T47D (cell line): ENCODE measurements at regions not wholly inside any gene's neighbourhood (a gene's known extent, or its start where the extent isn't known, plus 50 kb on each side); places are given as distances from the start of the nearest gene placed in this dataset.
A peak's percentile ranks its signal among the peaks of the same experiment; 100 is the strongest.
"Not testable (repeated sequence)": the region's sequence is repeated elsewhere in the genome, so short reads cannot be mapped to it uniquely, and the experiment has no call there.

ENCODE experiments used
- DNase-seq, 2 experiments: peaks; one replicate each; pipeline versions ENCODE4 v3.0.0 to v3.0.0-alpha.2; 2011 to 2012; ENCODE audit warnings: low read depth in 1 of 2, low spot score in 1 of 2
- JUND ChIP-seq: IDR thresholded peaks from 2 replicates; pipeline ENCODE4 v1.6.1; 2012; ENCODE audit warnings: low read depth
- in situ Hi-C: cut with HindIII; loops from 2 replicates; pipeline ENCODE4 v1.10.0; 2016; ENCODE audit warnings: low sequenced_read_pairs, low pct_unique_long_range_greater_than_20kb

DNA sequence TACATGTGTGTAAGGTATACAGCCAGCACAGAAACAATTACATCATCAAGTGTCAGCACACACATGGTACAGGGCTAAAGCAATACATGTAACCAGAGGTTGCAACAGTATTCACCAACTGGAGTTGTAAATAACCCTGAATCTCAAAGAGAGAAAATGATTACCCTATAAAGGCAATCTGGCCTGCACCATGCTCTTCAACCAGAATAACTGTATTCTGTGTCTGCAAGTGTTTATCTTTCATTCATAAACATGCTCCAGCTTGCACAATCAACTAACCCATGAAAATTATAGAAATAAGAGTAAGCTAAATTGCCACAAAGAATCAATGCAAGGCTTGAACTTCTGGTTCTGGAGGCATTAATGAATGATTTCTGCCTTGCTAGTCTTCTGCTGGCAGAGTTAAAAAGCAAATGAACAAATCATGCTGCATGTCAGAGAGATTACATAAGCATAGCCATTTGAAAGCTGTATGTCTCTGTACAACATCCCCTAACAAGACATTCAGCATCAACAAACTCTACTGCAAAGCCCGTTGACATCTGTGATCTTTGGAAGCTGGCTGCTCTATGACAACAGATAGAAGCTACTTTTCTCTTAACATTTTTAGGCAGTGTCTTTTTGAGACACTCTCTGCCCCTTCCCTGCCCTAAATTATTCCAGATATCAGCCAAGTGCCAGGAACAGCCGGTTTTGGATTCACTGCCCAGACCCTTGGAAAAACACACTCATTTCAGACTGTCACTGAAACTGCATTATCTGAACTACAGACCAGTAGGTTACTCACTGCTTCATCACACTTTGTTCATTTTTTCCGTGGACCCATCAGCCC is 871.0 kb downstream of the OTOL1 start:
- in situ Hi-C loops: no loop called here
- TF ChIP-seq JUND: no peak
- no peak for DNase-seq

DNA sequence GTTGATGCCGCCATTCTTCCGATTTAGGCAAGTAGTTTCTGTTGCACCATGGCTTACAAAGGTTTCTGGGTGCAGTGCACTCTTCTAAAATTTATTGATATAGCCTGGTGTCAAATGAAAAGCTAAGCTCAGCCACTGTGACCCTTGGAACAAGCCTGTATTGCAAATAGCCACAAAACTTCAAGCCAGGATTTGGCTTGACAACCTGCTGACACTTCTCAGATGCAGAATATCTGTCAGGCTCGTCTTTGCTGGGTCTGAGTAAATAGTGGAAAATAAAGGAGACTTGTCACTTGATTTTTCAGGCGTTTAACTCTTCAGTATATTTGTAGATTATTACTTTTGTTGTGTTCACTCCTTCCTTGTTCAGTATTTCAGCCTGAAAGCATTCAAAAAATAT is 871.8 kb downstream of the OTOL1 start:
- in situ Hi-C loops: no loop called here
- no peak for TF ChIP-seq JUND
- DNase-seq: no peak

DNA sequence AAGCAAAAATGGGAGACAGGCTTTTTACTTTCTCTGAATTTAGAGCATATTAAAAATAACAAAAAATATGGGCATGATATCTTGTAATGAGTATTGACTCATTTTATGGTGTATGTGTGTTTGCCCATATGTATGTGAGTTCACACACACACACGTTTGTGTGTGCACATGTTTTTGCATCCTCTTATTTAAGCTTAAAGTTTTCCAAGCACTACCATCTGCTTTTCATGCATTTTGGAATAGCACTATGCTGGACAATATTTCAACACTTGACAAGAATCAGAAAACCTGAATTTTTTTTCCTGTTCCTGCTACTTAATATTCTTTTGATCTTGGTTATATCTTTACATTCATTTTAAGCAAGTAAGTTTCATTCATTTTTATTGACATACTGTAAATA is 872.7 kb downstream of the OTOL1 start:
- no peak for TF ChIP-seq JUND
- in situ Hi-C loops: no loop called here
- DNase-seq: no peak

DNA sequence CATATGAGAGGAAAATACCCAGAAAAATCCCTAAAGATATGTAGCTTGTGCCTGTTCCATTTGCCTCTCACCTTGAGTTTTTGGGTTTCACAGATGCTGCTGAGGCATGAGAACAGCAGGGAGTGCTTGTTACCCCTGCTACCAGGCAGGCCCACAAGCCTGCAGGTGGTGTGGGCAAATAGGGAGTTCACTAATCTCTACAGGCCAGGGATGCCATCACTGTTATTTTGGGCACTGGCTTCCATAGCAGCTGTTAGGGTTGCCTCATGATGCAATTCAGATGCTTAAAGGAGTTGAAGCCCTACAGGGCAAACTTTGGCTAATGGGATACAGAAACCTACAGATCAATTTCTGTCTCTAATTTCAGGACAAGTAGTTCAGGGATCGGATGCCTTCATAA is 873.5 kb downstream of the OTOL1 start:
- no peak for DNase-seq
- TF ChIP-seq JUND: no peak
- in situ Hi-C loops: no loop called here

DNA sequence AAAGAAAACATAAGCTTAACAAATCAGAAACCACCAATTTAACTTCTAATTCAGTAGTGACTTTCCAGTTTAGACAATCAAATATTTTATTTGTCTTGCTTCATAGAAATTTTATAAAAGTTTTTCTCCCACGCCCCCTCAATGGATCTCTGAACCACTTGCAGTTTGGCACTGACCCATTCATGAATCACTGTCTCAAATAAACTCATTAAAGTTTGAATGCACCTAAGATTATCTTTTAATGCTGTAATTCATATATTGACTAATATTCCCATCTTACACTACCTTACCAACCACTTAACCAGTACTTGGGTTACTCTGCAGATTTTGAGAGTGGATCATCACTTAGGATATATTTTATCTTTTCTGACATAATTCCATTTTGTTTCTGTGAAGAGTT is 880.2 kb downstream of the OTOL1 start:
- in situ Hi-C loops: no loop called here
- no peak for DNase-seq
- TF ChIP-seq JUND: no peak

DNA sequence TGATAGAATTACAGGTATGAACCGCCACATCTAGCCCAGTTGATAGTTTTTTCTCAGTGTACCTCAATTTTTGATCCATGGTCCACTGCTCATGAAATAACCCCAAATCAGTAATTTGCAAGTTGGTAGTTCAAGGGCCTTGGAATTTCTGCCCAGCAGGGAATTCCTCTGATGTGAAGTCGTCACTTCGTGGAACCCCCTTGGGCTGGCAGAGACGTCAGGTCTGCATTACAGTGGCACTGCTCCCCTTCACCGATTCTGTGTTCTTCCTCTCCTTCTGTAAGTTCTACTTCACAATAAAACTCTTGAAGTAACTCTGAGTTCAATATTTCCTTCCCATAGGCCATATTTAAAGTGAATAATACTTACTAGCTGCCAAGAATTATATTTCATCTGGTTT is 881.0 kb downstream of the OTOL1 start:
- TF ChIP-seq JUND: no peak
- in situ Hi-C loops: no loop called here
- DNase-seq: no peak

DNA sequence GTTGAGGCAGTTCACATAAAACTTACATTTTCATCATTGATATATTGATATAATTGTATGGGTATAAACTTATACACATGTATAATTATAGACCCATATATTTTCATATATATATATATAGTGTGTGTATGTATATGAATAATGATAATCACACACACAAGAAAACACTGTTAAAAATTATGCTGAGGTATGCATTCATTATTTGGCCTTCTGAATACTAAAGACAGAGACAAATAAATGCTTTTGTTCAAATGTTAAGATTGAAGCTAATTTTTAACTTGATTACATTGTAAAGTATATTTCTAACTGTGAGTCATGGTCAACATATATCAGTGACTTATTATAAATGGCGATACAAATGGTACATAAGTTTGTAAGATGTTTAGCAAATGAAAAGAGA is 888.8 kb downstream of the OTOL1 start:
- in situ Hi-C loops: no loop called here
- DNase-seq: no peak
- no peak for TF ChIP-seq JUND

DNA sequence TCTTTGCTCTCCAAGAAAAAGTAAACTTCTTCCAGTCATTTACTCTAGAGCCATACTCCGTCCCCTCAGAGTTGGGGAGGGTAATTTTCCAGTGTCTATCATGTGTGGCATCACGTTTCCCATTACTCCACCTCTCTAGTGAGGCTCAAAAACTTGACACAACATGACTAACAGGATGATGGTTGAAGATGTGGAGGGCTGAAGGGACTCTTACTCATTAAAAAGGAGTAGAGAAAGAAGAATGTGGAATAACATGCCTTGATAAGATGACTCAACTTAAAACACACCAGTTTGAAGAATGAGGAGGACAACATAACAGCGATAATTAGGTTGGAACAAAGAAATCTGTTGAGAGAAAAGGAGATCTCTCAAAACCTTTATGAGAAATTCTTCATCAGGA is 894.3 kb downstream of the OTOL1 start:
- no peak for TF ChIP-seq JUND
- no peak for DNase-seq
- in situ Hi-C loops: no loop called here

DNA sequence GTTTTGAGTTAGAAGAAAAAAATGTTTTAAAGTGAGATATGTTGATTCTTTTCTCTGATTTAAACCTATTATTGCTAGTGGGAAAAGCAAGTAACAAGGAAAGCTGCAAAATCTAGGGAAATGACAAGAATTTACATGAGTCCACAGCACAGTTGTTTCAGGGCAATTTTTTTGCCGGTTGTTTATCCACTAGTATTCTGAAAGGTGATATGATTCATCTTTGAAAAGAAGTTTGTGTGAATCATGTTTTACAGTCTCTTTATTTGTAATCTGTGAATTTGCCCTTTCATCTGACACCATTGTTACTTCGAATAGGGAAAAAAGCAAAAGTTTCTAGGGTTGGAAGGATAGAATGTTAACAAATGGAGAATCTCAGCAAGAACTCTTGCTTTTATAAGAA is 894.7 kb downstream of the OTOL1 start:
- DNase-seq: no peak
- no peak for TF ChIP-seq JUND
- in situ Hi-C loops: no loop called here

DNA sequence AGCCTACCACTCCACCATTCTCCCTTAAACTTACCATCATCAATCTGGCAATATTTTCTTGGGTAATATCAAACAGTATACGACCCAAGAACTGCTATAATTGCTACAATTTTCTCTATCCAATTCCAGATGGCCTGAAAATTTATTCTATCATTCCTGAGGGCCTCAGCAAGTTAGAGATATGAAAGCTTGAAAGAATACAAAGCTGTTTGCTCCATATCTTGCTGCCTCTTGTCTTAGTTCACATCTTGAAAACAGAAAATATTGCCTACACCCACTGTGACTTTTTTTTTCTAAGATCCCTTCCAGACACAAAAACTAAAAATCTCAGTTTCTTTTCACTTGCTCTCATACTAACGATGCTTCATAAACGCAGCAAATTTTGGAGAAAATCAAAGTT is 898.9 kb downstream of the OTOL1 start:
- no peak for DNase-seq
- no peak for TF ChIP-seq JUND
- in situ Hi-C loops: no loop called here

DNA sequence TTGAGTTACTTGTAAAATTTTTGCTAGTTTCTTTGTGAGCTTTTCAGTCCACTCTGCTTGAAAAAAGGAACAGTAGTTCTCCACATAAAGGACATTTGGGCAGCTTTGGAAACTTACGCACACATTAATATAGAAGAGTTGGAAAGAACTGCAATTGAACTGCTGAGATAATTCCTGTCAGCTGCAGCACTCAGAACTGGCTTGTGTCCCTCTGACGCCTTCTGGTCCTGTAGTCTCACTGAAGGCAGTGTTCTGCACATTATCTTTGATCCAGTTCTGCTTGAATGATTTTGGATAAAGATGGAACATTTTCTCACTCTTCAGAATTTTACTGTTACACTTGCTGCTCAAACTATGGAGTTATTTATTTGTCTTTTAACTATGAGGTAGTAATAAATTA is 901.9 kb downstream of the OTOL1 start:
- no peak for TF ChIP-seq JUND
- no peak for DNase-seq
- in situ Hi-C loops: no loop called here

DNA sequence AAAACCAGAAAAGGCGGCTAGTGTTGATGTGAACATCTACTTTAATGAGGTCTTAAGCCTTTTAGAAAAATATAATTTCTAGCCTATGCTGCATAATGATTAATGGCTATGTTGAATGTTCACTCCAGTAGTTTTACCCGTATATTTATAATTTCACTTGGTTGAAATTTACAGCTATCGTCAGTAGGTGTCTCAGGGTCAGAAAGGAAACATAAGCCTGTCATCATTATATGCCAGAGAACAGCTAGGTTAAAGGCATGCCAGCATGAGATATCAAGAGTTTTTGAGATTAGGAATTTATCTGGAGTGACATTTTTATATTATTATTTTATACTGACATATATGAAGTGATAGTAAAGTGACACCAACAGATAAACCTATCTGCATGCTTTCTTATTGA is 904.1 kb downstream of the OTOL1 start:
- DNase-seq: no peak
- in situ Hi-C loops: no loop called here
- TF ChIP-seq JUND: no peak

DNA sequence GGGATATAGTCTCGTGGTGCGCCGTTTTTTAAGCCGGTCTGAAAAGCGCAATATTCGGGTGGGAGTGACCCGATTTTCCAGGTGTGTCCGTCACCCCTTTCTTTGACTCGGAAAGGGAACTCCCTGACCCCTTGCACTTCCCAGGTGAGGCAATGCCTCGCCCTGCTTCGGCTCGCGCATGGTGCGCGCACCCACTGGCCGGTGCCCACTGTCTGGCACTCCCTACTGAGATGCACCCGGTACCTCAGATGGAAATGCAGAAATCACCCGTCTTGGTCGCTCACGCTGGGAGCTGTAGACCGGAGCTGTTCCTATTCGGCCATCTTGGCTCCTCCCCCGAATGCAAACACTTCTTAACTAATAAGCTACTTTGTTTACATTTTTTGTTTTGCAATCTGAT is 914.9 kb downstream of the OTOL1 start:
- in situ Hi-C loops: not testable (repeated sequence)
- DNase-seq: peak in 1 of 2 experiments; percentile 15

DNA sequence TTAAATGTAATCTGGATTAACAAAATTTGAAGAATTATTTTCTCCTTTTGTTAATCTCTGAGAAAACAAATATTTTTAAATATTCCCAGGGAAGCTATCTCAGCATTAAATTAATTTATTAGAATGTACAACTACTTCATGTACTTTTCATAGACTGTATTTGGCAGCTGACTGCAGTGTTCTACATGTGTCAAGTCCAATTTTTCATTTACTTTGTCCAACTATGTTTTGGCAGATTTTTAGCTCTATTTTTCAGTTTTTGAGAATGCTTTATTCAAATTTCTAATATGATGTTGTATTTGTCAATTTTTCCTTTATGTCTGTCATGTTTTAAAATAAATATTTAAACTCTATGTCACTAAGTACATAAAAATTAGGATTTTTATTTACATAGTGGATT is 925.1 kb downstream of the OTOL1 start:
- DNase-seq: no peak
- in situ Hi-C loops: no loop called here
- no peak for TF ChIP-seq JUND
